Neural progenitor cell (in vitro differentiated cells): ENCODE measurements at regions not wholly inside any gene's neighbourhood (a gene's known extent, or its start where the extent isn't known, plus 50 kb on each side); places are given as distances from the start of the nearest gene placed in this dataset.

Source experiments
- EZH2 ChIP-seq: fragments of 200-600 bp; sonication (generic); IDR thresholded peaks from 2 replicates; pipeline ENCODE4 v1.6.1; 2017; ENCODE audit warnings: antibody characterized with exemption, mild to moderate bottlenecking, moderate library complexity
- EZH2phosphoT487 ChIP-seq: fragments of 200-600 bp; sonication (generic); IDR thresholded peaks from 2 replicates; pipeline ENCODE4 v1.6.1; 2017; ENCODE audit warnings: antibody characterized with exemption
- TF ChIP-seq, protein P1 (sequence below): fragments of 200-600 bp; sonication (generic); IDR thresholded peaks from 2 replicates; pipeline ENCODE4 v1.5.1; 2017; ENCODE audit warnings: antibody characterized with exemption, mild to moderate bottlenecking

DNA sequence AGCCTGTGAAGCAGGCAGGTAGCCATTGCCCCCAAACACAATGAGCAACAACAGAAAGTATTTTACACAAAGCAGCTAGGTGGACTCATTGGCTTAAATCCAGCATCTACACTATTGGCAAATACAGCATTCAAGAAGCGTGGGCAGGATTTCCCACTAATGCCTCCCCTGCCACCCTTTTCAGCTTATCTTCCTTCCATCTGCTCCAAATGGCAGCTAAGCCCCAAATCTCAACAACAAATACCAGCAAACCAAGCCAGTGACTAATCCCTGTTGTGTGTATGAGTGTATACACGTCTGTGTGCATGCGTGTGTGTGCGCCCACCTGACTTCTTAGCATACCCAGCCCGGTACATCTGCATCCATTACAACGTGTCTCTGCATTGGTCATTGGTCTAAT, 151.2 kb upstream of the WWC1 start:
- TF ChIP-seq, protein P1, sequence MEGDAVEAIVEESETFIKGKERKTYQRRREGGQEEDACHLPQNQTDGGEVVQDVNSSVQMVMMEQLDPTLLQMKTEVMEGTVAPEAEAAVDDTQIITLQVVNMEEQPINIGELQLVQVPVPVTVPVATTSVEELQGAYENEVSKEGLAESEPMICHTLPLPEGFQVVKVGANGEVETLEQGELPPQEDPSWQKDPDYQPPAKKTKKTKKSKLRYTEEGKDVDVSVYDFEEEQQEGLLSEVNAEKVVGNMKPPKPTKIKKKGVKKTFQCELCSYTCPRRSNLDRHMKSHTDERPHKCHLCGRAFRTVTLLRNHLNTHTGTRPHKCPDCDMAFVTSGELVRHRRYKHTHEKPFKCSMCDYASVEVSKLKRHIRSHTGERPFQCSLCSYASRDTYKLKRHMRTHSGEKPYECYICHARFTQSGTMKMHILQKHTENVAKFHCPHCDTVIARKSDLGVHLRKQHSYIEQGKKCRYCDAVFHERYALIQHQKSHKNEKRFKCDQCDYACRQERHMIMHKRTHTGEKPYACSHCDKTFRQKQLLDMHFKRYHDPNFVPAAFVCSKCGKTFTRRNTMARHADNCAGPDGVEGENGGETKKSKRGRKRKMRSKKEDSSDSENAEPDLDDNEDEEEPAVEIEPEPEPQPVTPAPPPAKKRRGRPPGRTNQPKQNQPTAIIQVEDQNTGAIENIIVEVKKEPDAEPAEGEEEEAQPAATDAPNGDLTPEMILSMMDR: no peak
- no peak for TF ChIP-seq EZH2phosphoT487
- TF ChIP-seq EZH2: no peak
